Stomach (tissue), 8 donors: ENCODE measurements at regions not wholly inside any gene's neighbourhood (a gene's known extent, or its start where the extent isn't known, plus 50 kb on each side); places are given as distances from the start of the nearest gene placed in this dataset.

Source experiments
- DNase-seq, 2 donors: peaks; one replicate each; pipeline versions ENCODE4 v3.0.0 to v3.0.0-alpha.2; 2013 to 2019
- H3K27ac ChIP-seq, 5 donors: fragments of 200-600 bp in 4 of 5; sonication (generic) in 4 of 5; one replicate each; pipeline ENCODE4 v1.5.1; 2013 to 2019; ENCODE audit warnings: mild to moderate bottlenecking in 1 of 5, moderate library complexity in 1 of 5
- H3K27me3 ChIP-seq, 3 donors: fragments of 200-600 bp; sonication (generic); one replicate each; pipeline ENCODE4 v1.5.1; 2017 to 2019; ENCODE audit warnings: mixed run types in 1 of 3
- H3K36me3 ChIP-seq, 4 donors: fragments of 200-600 bp; sonication (generic); 1 replicate in 3 of 4; 2 replicates in 1 of 4; pipeline ENCODE4 v1.5.1; 2016 to 2019
- H3K4me1 ChIP-seq, 4 donors: fragments of 200-600 bp; sonication (generic); one replicate each; pipeline ENCODE4 v1.5.1; 2016 to 2019
- H3K4me3 ChIP-seq, 4 donors: fragments of 200-600 bp; sonication (generic) in 3 of 4; one replicate each; pipeline ENCODE4 v1.5.1; 2016 to 2019; ENCODE audit warnings: mild to moderate bottlenecking in 1 of 4
- H3K9me3 ChIP-seq, 4 donors: fragments of 200-600 bp; sonication (generic); one replicate each; pipeline ENCODE4 v1.5.1; 2016 to 2019
- CTCF ChIP-seq, 7 experiments: fragments of 450-650 bp in 4 of 7; fragments of 200-600 bp in 3 of 7; sonication (generic) in 3 of 7; IDR thresholded peaks; one replicate each; pipeline ENCODE4 v1.5.1; 2016 to 2019; ENCODE audit warnings: antibody characterized with exemption in 7 of 7, control low read depth in 2 of 7, mild to moderate bottlenecking in 1 of 7
- EP300 ChIP-seq: sonication (generic); formaldehyde crosslinking; IDR thresholded peaks from one replicate; pipeline ENCODE4 v1.6.1; 2017; ENCODE audit warnings: antibody characterized with exemption
- POLR2A ChIP-seq, 4 donors: fragments of 450-650 bp; IDR thresholded peaks; one replicate each; pipeline ENCODE4 v1.6.1; 2016; ENCODE audit warnings: antibody characterized with exemption in 4 of 4, control low read depth in 2 of 4, mild to moderate bottlenecking in 1 of 4, moderate library complexity in 1 of 4
- POLR2AphosphoS5 ChIP-seq, 3 donors: sonication (generic); formaldehyde crosslinking; IDR thresholded peaks; one replicate each; pipeline ENCODE4 v1.6.1; 2016; ENCODE audit warnings: antibody characterized with exemption in 3 of 3
- WGBS, 5 donors: extraction: QIAGEN DNeasy Blood & Tissue Kit in 3 of 5; methylation state at CpG; one replicate each; pipeline versions ENCODE4 v1.1.5 to v1.1.7; 2013 to 2018; 5-methylcytosine and 5-hydroxymethylcytosine counted together
- intact Hi-C: fragments of 100-400 bp; cut with DNase I; formaldehyde crosslinking; loops from one replicate; pipeline ENCODE4 v1.15.1; 2023; ENCODE audit warnings: low total_unique reads
- donor health status: healthy with polysubstance abuse.
- donor health status: Bipolar disorder and iron deficiency.
- donor health status: healthy.

GRCh38 chr15:97874139-97874538 lies 86.4 kb upstream of the ARRDC4 start:
- Histone ChIP-seq H3K27ac (no peak overlapping the region), H3K27me3 (peaks cover 0 to 11% (median 0%) of the 10 kb centered on the region in 3 donors), H3K4me3 (no peak overlapping the region), H3K9me3 (no peaks in the 10 kb centered on the region), H3K36me3 (no peaks in the 10 kb centered on the region), H3K4me1 (peaks cover 0 to 4% (median 0%) of the 10 kb centered on the region in 4 donors)
- WGBS, 5 donors, result 82 to 87% (median 84%) methylated on average over 10 to 12 of the region's 12 CpGs
- intact Hi-C loops, result no loop called here
- TF ChIP-seq POLR2A (IDR thresholded peaks at IDR 0.05), result no peak
- no peak for TF ChIP-seq CTCF (IDR thresholded peaks at IDR 0.05)
- TF ChIP-seq EP300, result no peak
- no peak for TF ChIP-seq POLR2AphosphoS5 (IDR thresholded peaks at IDR 0.05)
- peak in 1 of 2 donors; percentile 25 for DNase-seq

- peaks cover 0 to 12% (median 0%) of the 10 kb centered on the region in 3 donors for H3K27me3 ChIP-seq
- no peaks in the 10 kb centered on the region for H3K9me3 ChIP-seq
- TF ChIP-seq EP300 (no peak), CTCF (IDR thresholded peaks at IDR 0.05) (no peak), POLR2A (IDR thresholded peaks at IDR 0.05) (no peak), POLR2AphosphoS5 (IDR thresholded peaks at IDR 0.05) (no peak)
- no peaks in the 10 kb centered on the region for H3K36me3 ChIP-seq
- DNase-seq, result no peak
- H3K4me1 ChIP-seq, result peaks cover 0 to 4% (median 0%) of the 10 kb centered on the region in 4 donors
- peak overlapping the region in 2 of 4 donors; percentile 18 to 22 for H3K4me3 ChIP-seq
- WGBS, 5 donors, result 58 to 71% (median 62%) methylated on average over 6 of the region's 6 CpGs
- intact Hi-C loops, result no loop called here
- no peak overlapping the region for H3K27ac ChIP-seq
These were observed 85.4 kb upstream of the ARRDC4 start for GRCh38 chr15:97875025-97875512.

GRCh38 chr15:97875513-97876280 lies 84.8 kb upstream of the ARRDC4 start:
- peak overlapping the region in 3 of 4 donors; percentile 18 to 22 (median 20) for H3K4me3 ChIP-seq
- 51 to 64% (median 59%) methylated on average over 37 to 49 of the region's 49 CpGs for WGBS, 5 donors

GRCh38 chr15:97876281-97876675 lies 84.2 kb upstream of the ARRDC4 start:
- no peak overlapping the region for H3K4me3 ChIP-seq
- H3K9me3 ChIP-seq, result no peaks in the 10 kb centered on the region
- intact Hi-C loops, result no loop called here
- DNase-seq, result no peak
- peaks cover 0 to 17% (median 0%) of the 10 kb centered on the region in 3 donors for H3K27me3 ChIP-seq
- peaks cover 0 to 4% (median 0%) of the 10 kb centered on the region in 4 donors for H3K4me1 ChIP-seq
- H3K36me3 ChIP-seq, result no peaks in the 10 kb centered on the region
- TF ChIP-seq POLR2A (IDR thresholded peaks at IDR 0.05) (no peak), CTCF (IDR thresholded peaks at IDR 0.05) (no peak), POLR2AphosphoS5 (IDR thresholded peaks at IDR 0.05) (no peak), EP300 (no peak)
- WGBS, 5 donors, result 71 to 88% (median 83%) methylated on average over 6 to 10 of the region's 10 CpGs
- H3K27ac ChIP-seq, result no peak overlapping the region

More at GRCh38 chr15:97875513-97876280, 84.8 kb upstream of the ARRDC4 start:
- TF ChIP-seq POLR2A (IDR thresholded peaks at IDR 0.05) (no peak), EP300 (no peak), POLR2AphosphoS5 (IDR thresholded peaks at IDR 0.05) (no peak), CTCF (IDR thresholded peaks at IDR 0.05) (peak in 1 of 7 experiments; percentile 10)
- DNase-seq, result peak in 1 of 2 donors; percentile 68
- no peaks in the 10 kb centered on the region for H3K9me3 ChIP-seq
- H3K27me3 ChIP-seq, result peaks cover 0 to 17% (median 0%) of the 10 kb centered on the region in 3 donors
- intact Hi-C loops, result no loop called here
- H3K4me1 ChIP-seq, result peaks cover 0 to 4% (median 0%) of the 10 kb centered on the region in 4 donors
- no peaks in the 10 kb centered on the region for H3K36me3 ChIP-seq
- H3K27ac ChIP-seq, result no peak overlapping the region
